Hepatocyte (in vitro differentiated cells): ENCODE measurements at regions not wholly inside any gene's neighbourhood (a gene's known extent, or its start where the extent isn't known, plus 50 kb on each side); places are given as distances from the start of the nearest gene placed in this dataset.

ENCODE experiments used
- CTCF ChIP-seq: fragments of 200-600 bp; sonication (generic); IDR thresholded peaks from 2 replicates; pipeline ENCODE4 v1.5.1; 2016; ENCODE audit warnings: antibody characterized with exemption, mild to moderate bottlenecking; ENCODE audit not compliant: poor library complexity
- EZH2 ChIP-seq: fragments of 200-600 bp; sonication (generic); IDR thresholded peaks from 2 replicates; pipeline ENCODE4 v1.6.1; 2016; ENCODE audit warnings: antibody characterized with exemption, mild to moderate bottlenecking, borderline replicate concordance

GRCh38 chr13:111994578-111994977 is 72.4 kb upstream of the SOX1 start:
- TF ChIP-seq CTCF (no peak), EZH2 (no peak)
